ENCODE measurements at regions not wholly inside any gene's neighbourhood (a gene's known extent, or its start where the extent isn't known, plus 50 kb on each side); places are given as distances from the start of the nearest gene placed in this dataset.

GRCh38 chr5:129216001-129216400 lies 121.5 kb downstream of the ISOC1 start:
- TF ChIP-seq SP1 (IDR thresholded peaks at IDR 0.05) (no peak), ARNT (IDR thresholded peaks at IDR 0.05) (no peak)
